ENCODE measurements at regions not wholly inside any gene's neighbourhood (a gene's known extent, or its start where the extent isn't known, plus 50 kb on each side); places are given as distances from the start of the nearest gene placed in this dataset.

- Histone ChIP-seq H3K27me3 (replicated peaks in 2 of 5; ENCODE audit: control insufficient read depth in 4 of 5, insufficient read depth in 5 of 5, low read length in 4 of 5) (no peaks in the 10 kb centered on the region), H3K36me3 (ENCODE audit: control insufficient read depth in 4 of 4, insufficient read depth in 4 of 4, low read length in 3 of 4) (no peaks in the 10 kb centered on the region), H3K9me3 (ENCODE audit: control extremely low read depth in 1 of 5, control insufficient read depth in 4 of 5, insufficient read depth in 2 of 5, low read depth in 1 of 5, low read length in 4 of 5) (no peaks in the 10 kb centered on the region), H3K4me3 (ENCODE audit: control insufficient read depth in 1 of 7, extremely low read depth in 1 of 7, insufficient read depth in 4 of 7, low read depth in 2 of 7, low read length in 6 of 7) (no peak overlapping the region), H3K27ac (ENCODE audit: insufficient read depth in 1 of 2, low read depth in 1 of 2, low read length in 2 of 2, poor library complexity in 1 of 2, severe bottlenecking in 2 of 2) (no peak overlapping the region), H3K4me1 (ENCODE audit: control extremely low read depth in 1 of 4, control insufficient read depth in 4 of 4, insufficient read depth in 4 of 4, low read length in 3 of 4) (peaks cover 0 to 18% (median 9%) of the 10 kb centered on the region in 4 experiments)
- WGBS (ENCODE audit: insufficient coverage), result 43% methylated on average over 4 of the region's 5 CpGs
- ChIA-PET CTCF (interaction anchor here (0.5 kb wide), 1 partner anchor 28 kb away, joined by 3 read pairs; no protein-coding TSS in a partner anchor), POLR2A (no interaction called here)
- no peak for DNase-seq
These were observed 305.8 kb downstream of the CD83 start for GRCh38 chr6:14423330-14423729.

GRCh38 chr6:14423955-14424354, 306.4 kb downstream of the CD83 start:
- no peak overlapping the region for H3K4me3 ChIP-seq (ENCODE audit: control insufficient read depth in 1 of 7, extremely low read depth in 1 of 7, insufficient read depth in 4 of 7, low read depth in 2 of 7, low read length in 6 of 7)
- DNase-seq, result no peak
- no peaks in the 10 kb centered on the region for H3K9me3 ChIP-seq (ENCODE audit: control extremely low read depth in 1 of 5, control insufficient read depth in 4 of 5, insufficient read depth in 2 of 5, low read depth in 1 of 5, low read length in 4 of 5)
- ChIA-PET POLR2A (no interaction called here), CTCF (no interaction called here)
- 100% methylated on average over 3 of the region's 6 CpGs for WGBS (ENCODE audit: insufficient coverage)
- no peak overlapping the region for H3K27ac ChIP-seq (ENCODE audit: insufficient read depth in 1 of 2, low read depth in 1 of 2, low read length in 2 of 2, poor library complexity in 1 of 2, severe bottlenecking in 2 of 2)
- H3K27me3 ChIP-seq (replicated peaks in 2 of 5; ENCODE audit: control insufficient read depth in 4 of 5, insufficient read depth in 5 of 5, low read length in 4 of 5), result no peaks in the 10 kb centered on the region
- no peaks in the 10 kb centered on the region for H3K36me3 ChIP-seq (ENCODE audit: control insufficient read depth in 4 of 4, insufficient read depth in 4 of 4, low read length in 3 of 4)
- peaks cover 0 to 18% (median 9%) of the 10 kb centered on the region in 4 experiments for H3K4me1 ChIP-seq (ENCODE audit: control extremely low read depth in 1 of 4, control insufficient read depth in 4 of 4, insufficient read depth in 4 of 4, low read length in 3 of 4)

- H3K27ac ChIP-seq (ENCODE audit: insufficient read depth in 1 of 2, low read depth in 1 of 2, low read length in 2 of 2, poor library complexity in 1 of 2, severe bottlenecking in 2 of 2), result no peak overlapping the region
- no peaks in the 10 kb centered on the region for H3K27me3 ChIP-seq (replicated peaks in 2 of 5; ENCODE audit: control insufficient read depth in 4 of 5, insufficient read depth in 5 of 5, low read length in 4 of 5)
- 97% methylated on average over 3 of the region's 6 CpGs for WGBS (ENCODE audit: insufficient coverage)
- H3K4me3 ChIP-seq (ENCODE audit: control insufficient read depth in 1 of 7, extremely low read depth in 1 of 7, insufficient read depth in 4 of 7, low read depth in 2 of 7, low read length in 6 of 7), result no peak overlapping the region
- DNase-seq, result peak in 1 of 3 donors; percentile 21
- ChIA-PET CTCF (no interaction called here), POLR2A (interaction anchor here (0.7 kb wide), 1 partner anchor 1182 kb away, joined by 3 read pairs; no protein-coding TSS in a partner anchor)
- no peaks in the 10 kb centered on the region for H3K36me3 ChIP-seq (ENCODE audit: control insufficient read depth in 4 of 4, insufficient read depth in 4 of 4, low read length in 3 of 4)
- H3K4me1 ChIP-seq (ENCODE audit: control extremely low read depth in 1 of 4, control insufficient read depth in 4 of 4, insufficient read depth in 4 of 4, low read length in 3 of 4), result peaks cover 0 to 18% (median 9%) of the 10 kb centered on the region in 4 experiments
- no peaks in the 10 kb centered on the region for H3K9me3 ChIP-seq (ENCODE audit: control extremely low read depth in 1 of 5, control insufficient read depth in 4 of 5, insufficient read depth in 2 of 5, low read depth in 1 of 5, low read length in 4 of 5)
These were observed 308.2 kb downstream of the CD83 start for GRCh38 chr6:14425805-14426204.

GRCh38 chr6:14426281-14426680, 308.7 kb downstream of the CD83 start:
- Histone ChIP-seq H3K27me3 (replicated peaks in 2 of 5; ENCODE audit: control insufficient read depth in 4 of 5, insufficient read depth in 5 of 5, low read length in 4 of 5) (no peaks in the 10 kb centered on the region), H3K4me3 (ENCODE audit: control insufficient read depth in 1 of 7, extremely low read depth in 1 of 7, insufficient read depth in 4 of 7, low read depth in 2 of 7, low read length in 6 of 7) (no peak overlapping the region), H3K9me3 (ENCODE audit: control extremely low read depth in 1 of 5, control insufficient read depth in 4 of 5, insufficient read depth in 2 of 5, low read depth in 1 of 5, low read length in 4 of 5) (no peaks in the 10 kb centered on the region), H3K36me3 (ENCODE audit: control insufficient read depth in 4 of 4, insufficient read depth in 4 of 4, low read length in 3 of 4) (no peaks in the 10 kb centered on the region), H3K4me1 (ENCODE audit: control extremely low read depth in 1 of 4, control insufficient read depth in 4 of 4, insufficient read depth in 4 of 4, low read length in 3 of 4) (peaks cover 0 to 18% (median 9%) of the 10 kb centered on the region in 4 experiments), H3K27ac (ENCODE audit: insufficient read depth in 1 of 2, low read depth in 1 of 2, low read length in 2 of 2, poor library complexity in 1 of 2, severe bottlenecking in 2 of 2) (no peak overlapping the region)
- ChIA-PET POLR2A (no interaction called here), CTCF (no interaction called here)
- WGBS (ENCODE audit: insufficient coverage), result 80% methylated on average over 1 of the region's 2 CpGs
- no peak for DNase-seq

GRCh38 chr6:14428269-14428668, 310.7 kb downstream of the CD83 start:
- no peak for DNase-seq
- no peak overlapping the region for H3K4me3 ChIP-seq (ENCODE audit: control insufficient read depth in 1 of 7, extremely low read depth in 1 of 7, insufficient read depth in 4 of 7, low read depth in 2 of 7, low read length in 6 of 7)
- H3K27me3 ChIP-seq (replicated peaks in 2 of 5; ENCODE audit: control insufficient read depth in 4 of 5, insufficient read depth in 5 of 5, low read length in 4 of 5), result no peaks in the 10 kb centered on the region
- ChIA-PET POLR2A (no interaction called here), CTCF (no interaction called here)
- WGBS (ENCODE audit: insufficient coverage), result 95% methylated on average over 3 of the region's 3 CpGs
- no peaks in the 10 kb centered on the region for H3K9me3 ChIP-seq (ENCODE audit: control extremely low read depth in 1 of 5, control insufficient read depth in 4 of 5, insufficient read depth in 2 of 5, low read depth in 1 of 5, low read length in 4 of 5)
- no peaks in the 10 kb centered on the region for H3K36me3 ChIP-seq (ENCODE audit: control insufficient read depth in 4 of 4, insufficient read depth in 4 of 4, low read length in 3 of 4)
- no peak overlapping the region for H3K27ac ChIP-seq (ENCODE audit: insufficient read depth in 1 of 2, low read depth in 1 of 2, low read length in 2 of 2, poor library complexity in 1 of 2, severe bottlenecking in 2 of 2)
- peaks cover 0 to under 1% (median under 1%) of the 10 kb centered on the region in 4 experiments for H3K4me1 ChIP-seq (ENCODE audit: control extremely low read depth in 1 of 4, control insufficient read depth in 4 of 4, insufficient read depth in 4 of 4, low read length in 3 of 4)

GRCh38 chr6:14429396-14429795, 311.8 kb downstream of the CD83 start:
- Histone ChIP-seq H3K9me3 (ENCODE audit: control extremely low read depth in 1 of 5, control insufficient read depth in 4 of 5, insufficient read depth in 2 of 5, low read depth in 1 of 5, low read length in 4 of 5) (peaks cover 0 to 7% (median 0%) of the 10 kb centered on the region in 5 experiments), H3K36me3 (ENCODE audit: control insufficient read depth in 4 of 4, insufficient read depth in 4 of 4, low read length in 3 of 4) (no peaks in the 10 kb centered on the region), H3K4me1 (ENCODE audit: control extremely low read depth in 1 of 4, control insufficient read depth in 4 of 4, insufficient read depth in 4 of 4, low read length in 3 of 4) (no peaks in the 10 kb centered on the region), H3K27me3 (replicated peaks in 2 of 5; ENCODE audit: control insufficient read depth in 4 of 5, insufficient read depth in 5 of 5, low read length in 4 of 5) (no peaks in the 10 kb centered on the region), H3K4me3 (ENCODE audit: control insufficient read depth in 1 of 7, extremely low read depth in 1 of 7, insufficient read depth in 4 of 7, low read depth in 2 of 7, low read length in 6 of 7) (no peak overlapping the region), H3K27ac (ENCODE audit: insufficient read depth in 1 of 2, low read depth in 1 of 2, low read length in 2 of 2, poor library complexity in 1 of 2, severe bottlenecking in 2 of 2) (no peak overlapping the region)
- no peak for DNase-seq
- CTCF ChIA-PET, result interaction anchor here (0.8 kb wide), 1 partner anchor 13 kb away, joined by 3 read pairs; no protein-coding TSS in a partner anchor
- 97% methylated on average over 9 of the region's 10 CpGs for WGBS (ENCODE audit: insufficient coverage)
- POLR2A ChIA-PET, result no interaction called here

GRCh38 chr6:14430218-14430617, 312.6 kb downstream of the CD83 start:
- no peak overlapping the region for H3K4me3 ChIP-seq (ENCODE audit: control insufficient read depth in 1 of 7, extremely low read depth in 1 of 7, insufficient read depth in 4 of 7, low read depth in 2 of 7, low read length in 6 of 7)
- H3K9me3 ChIP-seq (ENCODE audit: control extremely low read depth in 1 of 5, control insufficient read depth in 4 of 5, insufficient read depth in 2 of 5, low read depth in 1 of 5, low read length in 4 of 5), result peaks cover 0 to 7% (median 0%) of the 10 kb centered on the region in 5 experiments
- CTCF ChIA-PET, result no interaction called here
- H3K4me1 ChIP-seq (ENCODE audit: control extremely low read depth in 1 of 4, control insufficient read depth in 4 of 4, insufficient read depth in 4 of 4, low read length in 3 of 4), result peaks cover 0 to 5% (median 1%) of the 10 kb centered on the region in 4 experiments
- WGBS (ENCODE audit: insufficient coverage), result 93% methylated on average over 2 of the region's 2 CpGs
- no peaks in the 10 kb centered on the region for H3K27me3 ChIP-seq (replicated peaks in 2 of 5; ENCODE audit: control insufficient read depth in 4 of 5, insufficient read depth in 5 of 5, low read length in 4 of 5)
- no peaks in the 10 kb centered on the region for H3K36me3 ChIP-seq (ENCODE audit: control insufficient read depth in 4 of 4, insufficient read depth in 4 of 4, low read length in 3 of 4)
- POLR2A ChIA-PET, result no interaction called here
- DNase-seq, result no peak
- no peak overlapping the region for H3K27ac ChIP-seq (ENCODE audit: insufficient read depth in 1 of 2, low read depth in 1 of 2, low read length in 2 of 2, poor library complexity in 1 of 2, severe bottlenecking in 2 of 2)

Data from common myeloid progenitor, CD34-positive (primary cell).